ENCODE measurements at regions not wholly inside any gene's neighbourhood (a gene's known extent, or its start where the extent isn't known, plus 50 kb on each side); places are given as distances from the start of the nearest gene placed in this dataset.

- DNase-seq (ENCODE audit: low spot score): no peak
Measured at GRCh38 chr9:89696780-89697179, 92.0 kb downstream of the GADD45G start.

GRCh38 chr9:89697553-89697952 lies 92.7 kb downstream of the GADD45G start:
- DNase-seq (ENCODE audit: low spot score): no peak

- DNase-seq (ENCODE audit: low spot score): no peak
Measured at GRCh38 chr9:89698411-89699005, 93.7 kb downstream of the GADD45G start.

GRCh38 chr9:89699646-89700045 lies 94.8 kb downstream of the GADD45G start:
- no peak for DNase-seq (ENCODE audit: low spot score)

GRCh38 chr9:89701221-89701798 lies 96.5 kb downstream of the GADD45G start:
- no peak for DNase-seq (ENCODE audit: low spot score)

- DNase-seq (ENCODE audit: low spot score): no peak
Measured at GRCh38 chr9:89702401-89702800, 97.6 kb downstream of the GADD45G start.

GRCh38 chr9:89705651-89706050 lies 100.8 kb downstream of the GADD45G start:
- DNase-seq (ENCODE audit: low spot score): no peak

GRCh38 chr9:89706086-89706485 lies 101.3 kb downstream of the GADD45G start:
- no peak for DNase-seq (ENCODE audit: low spot score)

- no peak for DNase-seq (ENCODE audit: low spot score)
Measured at GRCh38 chr9:89706731-89707191, 101.9 kb downstream of the GADD45G start.

- no peak for DNase-seq (ENCODE audit: low spot score)
Measured at GRCh38 chr9:89710697-89711096, 105.9 kb downstream of the GADD45G start.

GRCh38 chr9:89711866-89712265 lies 107.1 kb downstream of the GADD45G start:
- DNase-seq (ENCODE audit: low spot score): no peak

GRCh38 chr9:89712283-89712682 lies 107.5 kb downstream of the GADD45G start:
- DNase-seq (ENCODE audit: low spot score): no peak

GRCh38 chr9:89714321-89714720 lies 109.5 kb downstream of the GADD45G start:
- no peak for DNase-seq (ENCODE audit: low spot score)

- DNase-seq (ENCODE audit: low spot score): no peak
Measured at GRCh38 chr9:89715318-89715858, 110.6 kb downstream of the GADD45G start.

GRCh38 chr9:89715881-89716280 lies 111.1 kb downstream of the GADD45G start:
- DNase-seq (ENCODE audit: low spot score): no peak

GRCh38 chr9:89716559-89716958 lies 111.7 kb downstream of the GADD45G start:
- DNase-seq (ENCODE audit: low spot score): no peak

GRCh38 chr9:89718176-89718575 lies 113.4 kb downstream of the GADD45G start:
- no peak for DNase-seq (ENCODE audit: low spot score)

- no peak for DNase-seq (ENCODE audit: low spot score)
Measured at GRCh38 chr9:89718651-89719050, 113.8 kb downstream of the GADD45G start.

- no peak for DNase-seq (ENCODE audit: low spot score)
Measured at GRCh38 chr9:89719202-89719601, 114.4 kb downstream of the GADD45G start.

GRCh38 chr9:89720696-89721175 lies 115.9 kb downstream of the GADD45G start:
- DNase-seq (ENCODE audit: low spot score): no peak

GRCh38 chr9:89721176-89721700 lies 116.4 kb downstream of the GADD45G start:
- no peak for DNase-seq (ENCODE audit: low spot score)

- no peak for DNase-seq (ENCODE audit: low spot score)
Measured at GRCh38 chr9:89721971-89722530, 117.2 kb downstream of the GADD45G start.

GRCh38 chr9:89722712-89723111 lies 117.9 kb downstream of the GADD45G start:
- peak; percentile 52 for DNase-seq (ENCODE audit: low spot score)

Data from D341Med (cell line).